ENCODE measurements at regions not wholly inside any gene's neighbourhood (a gene's known extent, or its start where the extent isn't known, plus 50 kb on each side); places are given as distances from the start of the nearest gene placed in this dataset.

DNA sequence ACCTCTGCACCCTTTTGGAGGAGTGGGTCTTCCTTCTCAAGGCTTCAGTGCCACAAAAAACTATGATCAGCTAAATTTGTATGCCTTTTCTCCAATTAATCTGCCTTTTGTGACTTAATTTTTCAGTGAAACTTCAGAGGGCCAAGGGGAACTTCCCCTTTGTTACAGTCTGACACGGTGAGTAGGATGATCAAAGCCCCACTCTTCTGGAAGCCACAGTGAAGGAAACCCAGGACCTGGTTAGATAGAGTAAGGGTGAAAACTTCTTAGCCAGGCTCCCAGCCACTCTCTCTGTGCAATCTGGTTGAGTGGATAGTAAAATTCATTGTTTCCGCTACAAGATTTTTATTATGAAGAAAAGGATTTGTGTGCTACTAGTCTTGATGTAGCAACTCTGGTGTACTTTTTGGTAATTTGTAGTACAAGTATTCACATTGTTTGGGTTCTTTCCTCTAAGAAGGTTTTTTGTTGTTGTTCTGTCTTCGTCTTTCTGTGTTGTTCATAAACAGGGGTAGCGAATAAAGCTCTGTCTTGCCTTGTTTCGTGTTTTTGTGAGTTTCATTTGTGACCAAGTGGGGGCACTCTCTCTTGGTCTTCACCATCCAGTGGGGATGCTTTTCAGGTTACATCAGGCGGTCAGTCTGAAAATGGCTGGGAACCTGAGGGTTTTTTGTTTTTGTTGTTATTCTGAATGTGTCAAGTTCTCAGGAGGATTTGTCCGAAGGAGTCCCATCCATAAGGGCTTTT, 268.5 kb upstream of the NPSR1 start:
- H3K18ac ChIP-seq (ENCODE audit: low read depth in 1 of 2, low read length in 2 of 2): no peak overlapping the region
- no peak overlapping the region for H3K27ac ChIP-seq (ENCODE audit: low read length, poor library complexity, severe bottlenecking)
- H3K4me3 ChIP-seq (ENCODE audit: insufficient read depth in 1 of 2, low read depth in 1 of 2, low read length in 2 of 2): no peak overlapping the region
- no peaks in the 10 kb centered on the region for H3K4me1 ChIP-seq (ENCODE audit: control insufficient read depth, insufficient read depth, low read depth, low read length)
- no peak overlapping the region for H2BK12ac ChIP-seq (ENCODE audit: low read length in 2 of 2)
- no peak for DNase-seq
- H2AK5ac ChIP-seq (ENCODE audit: low read length, severe bottlenecking): no peak overlapping the region
- H3K9me3 ChIP-seq (ENCODE audit: control insufficient read depth, low read length): no peaks in the 10 kb centered on the region
- no peak overlapping the region for H2AFZ ChIP-seq (ENCODE audit: low read depth, low read length)
- no peak overlapping the region for H3K9ac ChIP-seq (ENCODE audit: low read length)
- no peak overlapping the region for H2BK120ac ChIP-seq (ENCODE audit: low read depth, low read length)
- H3K23ac ChIP-seq (ENCODE audit: low read length in 2 of 2): no peak overlapping the region
- no peak overlapping the region for H4K91ac ChIP-seq (ENCODE audit: low read length)
- no peaks in the 10 kb centered on the region for H3K79me1 ChIP-seq (replicated peaks; ENCODE audit: low read length, poor library complexity, severe bottlenecking)
- no peaks in the 10 kb centered on the region for H3K27me3 ChIP-seq (ENCODE audit: control insufficient read depth in 1 of 2, insufficient read depth in 1 of 2, low read length in 2 of 2)
- H2BK5ac ChIP-seq (ENCODE audit: low read depth, low read length, poor library complexity, severe bottlenecking): no peak overlapping the region
- H3K36me3 ChIP-seq (ENCODE audit: control insufficient read depth in 1 of 2, insufficient read depth in 2 of 2, low read depth in 1 of 2, low read length in 2 of 2): no peaks in the 10 kb centered on the region
- no peak overlapping the region for H3K14ac ChIP-seq (ENCODE audit: low read length in 2 of 2)
- no peak overlapping the region for H3K4ac ChIP-seq (ENCODE audit: low read depth in 1 of 2, low read length in 2 of 2)
- 85% methylated on average over 7 of the region's 7 CpGs for WGBS
- no peak overlapping the region for H3K4me2 ChIP-seq (ENCODE audit: low read length, poor library complexity, severe bottlenecking)
- no peak overlapping the region for H4K8ac ChIP-seq (ENCODE audit: low read length)
- H2BK15ac ChIP-seq (ENCODE audit: low read depth, poor library complexity, severe bottlenecking): no peak overlapping the region

DNA sequence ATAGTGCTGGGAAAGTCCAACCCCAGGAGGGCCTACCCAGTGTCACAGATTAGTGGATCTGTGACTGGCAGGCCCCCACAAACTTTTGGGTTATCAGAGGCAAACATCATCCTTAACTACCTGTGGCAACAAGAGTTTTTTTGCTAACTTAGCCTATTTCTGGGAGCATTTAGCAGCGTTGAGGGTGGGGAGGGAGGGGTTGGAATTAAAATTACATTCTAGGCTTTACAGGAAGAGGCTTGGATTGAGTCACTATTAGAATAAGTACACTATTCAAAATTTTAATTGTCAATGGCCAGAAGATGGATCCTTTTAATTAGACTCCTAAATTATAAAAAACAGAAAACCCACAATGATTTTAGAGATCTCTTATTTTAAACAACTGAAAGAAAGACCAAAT, 267.9 kb upstream of the NPSR1 start:
- no peak overlapping the region for H3K18ac ChIP-seq (ENCODE audit: low read depth in 1 of 2, low read length in 2 of 2)
- no peak overlapping the region for H3K4me3 ChIP-seq (ENCODE audit: insufficient read depth in 1 of 2, low read depth in 1 of 2, low read length in 2 of 2)
- H3K4ac ChIP-seq (ENCODE audit: low read depth in 1 of 2, low read length in 2 of 2): no peak overlapping the region
- H3K4me1 ChIP-seq (ENCODE audit: control insufficient read depth, insufficient read depth, low read depth, low read length): no peaks in the 10 kb centered on the region
- H3K36me3 ChIP-seq (ENCODE audit: control insufficient read depth in 1 of 2, insufficient read depth in 2 of 2, low read depth in 1 of 2, low read length in 2 of 2): no peaks in the 10 kb centered on the region
- no peak overlapping the region for H4K8ac ChIP-seq (ENCODE audit: low read length)
- H3K4me2 ChIP-seq (ENCODE audit: low read length, poor library complexity, severe bottlenecking): no peak overlapping the region
- no peak overlapping the region for H3K27ac ChIP-seq (ENCODE audit: low read length, poor library complexity, severe bottlenecking)
- no peaks in the 10 kb centered on the region for H3K9me3 ChIP-seq (ENCODE audit: control insufficient read depth, low read length)
- no peak overlapping the region for H2BK5ac ChIP-seq (ENCODE audit: low read depth, low read length, poor library complexity, severe bottlenecking)
- H2BK120ac ChIP-seq (ENCODE audit: low read depth, low read length): no peak overlapping the region
- H2AK5ac ChIP-seq (ENCODE audit: low read length, severe bottlenecking): no peak overlapping the region
- no peak for DNase-seq
- H3K23ac ChIP-seq (ENCODE audit: low read length in 2 of 2): no peak overlapping the region
- no peaks in the 10 kb centered on the region for H3K79me1 ChIP-seq (replicated peaks; ENCODE audit: low read length, poor library complexity, severe bottlenecking)
- H2BK15ac ChIP-seq (ENCODE audit: low read depth, poor library complexity, severe bottlenecking): no peak overlapping the region
- no peak overlapping the region for H3K9ac ChIP-seq (ENCODE audit: low read length)
- no peak overlapping the region for H2BK12ac ChIP-seq (ENCODE audit: low read length in 2 of 2)
- no peak overlapping the region for H2AFZ ChIP-seq (ENCODE audit: low read depth, low read length)
- H3K14ac ChIP-seq (ENCODE audit: low read length in 2 of 2): no peak overlapping the region
- H3K27me3 ChIP-seq (ENCODE audit: control insufficient read depth in 1 of 2, insufficient read depth in 1 of 2, low read length in 2 of 2): no peaks in the 10 kb centered on the region
- H4K91ac ChIP-seq (ENCODE audit: low read length): no peak overlapping the region
- no CpG with 5 or more reads among the region's 1 CpG for WGBS

DNA sequence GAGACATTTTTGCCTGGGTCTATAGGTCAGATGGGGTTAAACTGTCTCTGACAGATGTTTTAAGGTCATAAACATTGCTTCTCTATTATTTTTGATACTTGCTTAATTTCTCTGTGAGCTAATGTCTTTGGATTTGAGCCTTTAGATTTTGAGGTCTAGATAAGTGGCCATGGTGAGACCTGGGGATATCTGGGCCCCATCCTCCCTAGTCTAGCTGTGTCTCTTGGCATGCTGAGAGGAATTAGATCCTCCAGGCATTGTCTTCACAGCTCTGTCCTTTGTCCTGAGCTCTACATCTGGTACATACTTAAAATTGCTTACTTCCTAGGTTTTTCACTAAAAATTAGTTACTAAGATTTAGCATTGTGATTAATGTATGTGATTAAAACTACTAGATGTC, 265.0 kb upstream of the NPSR1 start:
- no peak overlapping the region for H3K9ac ChIP-seq (ENCODE audit: low read length)
- H3K4me2 ChIP-seq (ENCODE audit: low read length, poor library complexity, severe bottlenecking): no peak overlapping the region
- H2AK5ac ChIP-seq (ENCODE audit: low read length, severe bottlenecking): no peak overlapping the region
- no peak overlapping the region for H2BK120ac ChIP-seq (ENCODE audit: low read depth, low read length)
- no peak for DNase-seq
- no peak overlapping the region for H2BK15ac ChIP-seq (ENCODE audit: low read depth, poor library complexity, severe bottlenecking)
- no peak overlapping the region for H3K14ac ChIP-seq (ENCODE audit: low read length in 2 of 2)
- H3K4me3 ChIP-seq (ENCODE audit: insufficient read depth in 1 of 2, low read depth in 1 of 2, low read length in 2 of 2): no peak overlapping the region
- H3K36me3 ChIP-seq (ENCODE audit: control insufficient read depth in 1 of 2, insufficient read depth in 2 of 2, low read depth in 1 of 2, low read length in 2 of 2): no peaks in the 10 kb centered on the region
- no peak overlapping the region for H3K4ac ChIP-seq (ENCODE audit: low read depth in 1 of 2, low read length in 2 of 2)
- H2BK12ac ChIP-seq (ENCODE audit: low read length in 2 of 2): no peak overlapping the region
- H4K8ac ChIP-seq (ENCODE audit: low read length): no peak overlapping the region
- H2AFZ ChIP-seq (ENCODE audit: low read depth, low read length): no peak overlapping the region
- H3K18ac ChIP-seq (ENCODE audit: low read depth in 1 of 2, low read length in 2 of 2): no peak overlapping the region
- no peak overlapping the region for H3K23ac ChIP-seq (ENCODE audit: low read length in 2 of 2)
- H3K27me3 ChIP-seq (ENCODE audit: control insufficient read depth in 1 of 2, insufficient read depth in 1 of 2, low read length in 2 of 2): no peaks in the 10 kb centered on the region
- H3K4me1 ChIP-seq (ENCODE audit: control insufficient read depth, insufficient read depth, low read depth, low read length): no peaks in the 10 kb centered on the region
- H4K91ac ChIP-seq (ENCODE audit: low read length): no peak overlapping the region
- no peaks in the 10 kb centered on the region for H3K79me1 ChIP-seq (replicated peaks; ENCODE audit: low read length, poor library complexity, severe bottlenecking)
- no peaks in the 10 kb centered on the region for H3K9me3 ChIP-seq (ENCODE audit: control insufficient read depth, low read length)
- no peak overlapping the region for H2BK5ac ChIP-seq (ENCODE audit: low read depth, low read length, poor library complexity, severe bottlenecking)
- no peak overlapping the region for H3K27ac ChIP-seq (ENCODE audit: low read length, poor library complexity, severe bottlenecking)

DNA sequence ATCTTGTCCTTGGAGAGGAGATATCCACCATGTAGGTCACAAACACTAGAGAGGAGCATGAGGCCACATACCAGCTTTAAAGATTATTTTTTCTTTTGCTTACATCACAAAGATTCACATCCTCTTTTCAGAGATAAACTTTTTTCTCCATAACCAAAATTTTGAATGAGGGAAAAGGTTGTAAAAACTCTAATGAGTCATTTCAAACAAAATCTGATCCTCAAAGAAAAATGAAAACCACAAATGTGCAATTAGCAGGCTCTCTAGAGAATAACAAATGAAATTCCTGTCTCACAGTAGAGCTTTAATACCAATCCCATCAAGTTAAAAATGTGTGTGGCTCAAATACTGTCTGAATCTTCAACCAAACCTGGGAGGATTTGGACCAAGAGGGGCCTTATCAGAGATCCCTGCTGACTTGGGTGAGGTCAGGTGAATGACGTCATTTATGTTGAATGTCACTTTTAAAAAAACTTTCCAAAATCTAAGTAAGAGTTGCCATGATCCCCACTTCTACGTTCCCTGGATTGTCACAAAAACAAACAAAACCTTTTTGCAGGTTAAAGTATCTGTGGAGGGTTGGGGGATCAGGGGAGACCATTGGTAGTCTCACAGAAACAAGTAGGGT, 261.5 kb upstream of the NPSR1 start:
- DNase-seq: no peak
- Histone ChIP-seq H2BK12ac (ENCODE audit: low read length in 2 of 2) (no peak overlapping the region), H2AFZ (ENCODE audit: low read depth, low read length) (no peak overlapping the region), H3K4ac (ENCODE audit: low read depth in 1 of 2, low read length in 2 of 2) (no peak overlapping the region), H3K27ac (ENCODE audit: low read length, poor library complexity, severe bottlenecking) (no peak overlapping the region), H3K4me1 (ENCODE audit: control insufficient read depth, insufficient read depth, low read depth, low read length) (no peaks in the 10 kb centered on the region), H3K27me3 (ENCODE audit: control insufficient read depth in 1 of 2, insufficient read depth in 1 of 2, low read length in 2 of 2) (no peaks in the 10 kb centered on the region), H3K36me3 (ENCODE audit: control insufficient read depth in 1 of 2, insufficient read depth in 2 of 2, low read depth in 1 of 2, low read length in 2 of 2) (no peaks in the 10 kb centered on the region), H3K9me3 (ENCODE audit: control insufficient read depth, low read length) (no peaks in the 10 kb centered on the region), H3K4me3 (ENCODE audit: insufficient read depth in 1 of 2, low read depth in 1 of 2, low read length in 2 of 2) (no peak overlapping the region), H3K9ac (ENCODE audit: low read length) (no peak overlapping the region), H3K14ac (ENCODE audit: low read length in 2 of 2) (no peak overlapping the region), H3K18ac (ENCODE audit: low read depth in 1 of 2, low read length in 2 of 2) (no peak overlapping the region), H3K23ac (ENCODE audit: low read length in 2 of 2) (no peak overlapping the region), H2BK15ac (ENCODE audit: low read depth, poor library complexity, severe bottlenecking) (no peak overlapping the region), H3K79me1 (replicated peaks; ENCODE audit: low read length, poor library complexity, severe bottlenecking) (no peaks in the 10 kb centered on the region), H4K91ac (ENCODE audit: low read length) (no peak overlapping the region), H2BK120ac (ENCODE audit: low read depth, low read length) (no peak overlapping the region), H4K8ac (ENCODE audit: low read length) (no peak overlapping the region), H2BK5ac (ENCODE audit: low read depth, low read length, poor library complexity, severe bottlenecking) (no peak overlapping the region), H3K4me2 (ENCODE audit: low read length, poor library complexity, severe bottlenecking) (no peak overlapping the region), H2AK5ac (ENCODE audit: low read length, severe bottlenecking) (no peak overlapping the region)
- whole genome bisulfite sequencing: no CpG with 5 or more reads among the region's 2 CpGs

Data from mesenchymal stem cell (in vitro differentiated cells and primary cell).